ENCODE measurements at regions not wholly inside any gene's neighbourhood (a gene's known extent, or its start where the extent isn't known, plus 50 kb on each side); places are given as distances from the start of the nearest gene placed in this dataset.

- DNase-seq (ENCODE audit: low spot score), result no peak
Measured at GRCh38 chr2:78293768-78294167, 731.7 kb upstream of the REG3G start.

GRCh38 chr2:78301166-78301789 is 724.2 kb upstream of the REG3G start:
- DNase-seq (ENCODE audit: low spot score), result no peak

DNA sequence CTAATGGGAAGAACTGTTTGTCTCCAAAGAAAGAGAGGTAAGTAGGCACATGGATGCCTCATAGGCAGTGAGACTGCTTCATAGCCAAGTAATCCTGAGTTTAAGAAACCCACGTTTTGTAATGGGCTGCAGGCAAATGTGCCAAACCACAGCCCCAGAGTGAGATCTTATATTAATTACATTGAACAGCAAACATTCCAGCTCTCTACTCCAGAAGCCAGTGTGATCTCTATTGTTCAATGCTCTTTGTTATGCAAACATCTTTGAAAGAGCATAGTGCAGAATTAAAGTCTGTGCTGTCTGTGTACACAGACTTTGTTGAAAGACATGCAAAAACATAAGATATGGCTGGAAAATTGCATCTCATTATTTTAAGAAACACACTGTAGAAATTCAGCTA is 720.8 kb upstream of the REG3G start:
- DNase-seq (ENCODE audit: low spot score), result no peak

DNA sequence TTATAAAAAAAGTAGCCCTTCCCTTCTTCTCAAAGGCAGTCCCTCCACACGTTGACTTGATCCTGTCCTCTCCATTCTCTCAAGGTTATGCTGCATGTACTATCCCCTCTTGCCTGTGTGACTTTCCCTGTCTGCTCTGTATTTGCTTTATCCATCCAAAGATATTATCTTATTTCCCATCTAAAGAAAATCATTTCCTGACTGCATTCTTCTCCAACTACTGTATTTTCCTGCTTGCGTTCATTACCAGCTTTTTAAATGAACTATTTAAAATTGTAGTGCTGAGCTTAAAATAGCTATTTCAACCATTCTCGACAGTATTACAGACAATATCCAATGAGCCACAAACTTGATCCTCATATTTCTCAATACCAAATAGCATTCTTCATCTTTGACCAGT is 716.0 kb upstream of the REG3G start:
- DNase-seq (ENCODE audit: low spot score), result no peak

DNA sequence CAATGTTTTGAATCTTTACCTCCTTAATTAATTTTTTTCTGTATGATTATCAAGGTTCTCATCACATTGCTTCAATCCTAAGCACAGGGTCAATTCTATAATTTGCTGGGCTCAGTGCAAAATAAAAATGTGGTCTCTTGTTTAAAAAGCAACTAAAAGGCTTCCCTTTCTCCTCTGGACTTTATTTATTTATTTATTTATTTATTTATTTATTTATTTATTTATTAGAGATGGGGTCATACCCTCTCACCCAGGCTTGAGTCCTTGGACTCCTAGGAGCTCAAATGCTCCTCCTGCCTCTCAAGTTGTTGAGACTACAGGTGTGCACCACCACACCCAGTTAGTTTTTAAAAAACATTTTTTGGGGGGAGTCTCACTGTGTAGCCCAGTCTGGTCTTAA is 710.1 kb upstream of the REG3G start:
- DNase-seq (ENCODE audit: low spot score), result no peak

DNA sequence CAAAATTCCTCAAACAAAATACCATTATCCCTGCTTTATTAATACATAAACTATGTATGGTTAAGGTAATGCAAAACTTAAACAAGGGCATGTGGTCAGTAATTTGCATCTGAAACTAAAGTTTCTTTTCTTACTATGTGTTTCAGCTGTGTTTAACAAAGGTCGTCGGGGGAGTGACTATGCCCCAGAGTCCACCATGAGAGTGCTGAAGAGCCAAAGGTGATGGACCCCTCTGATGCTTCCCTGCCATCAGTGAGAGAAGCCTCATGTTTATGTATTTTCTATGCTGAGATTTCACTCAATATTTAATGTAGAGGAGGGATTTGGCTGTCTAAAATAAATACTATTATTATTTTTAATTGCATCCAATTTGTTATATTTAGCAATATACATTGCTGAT is 707.2 kb upstream of the REG3G start:
- DNase-seq (ENCODE audit: low spot score), result no peak

DNA sequence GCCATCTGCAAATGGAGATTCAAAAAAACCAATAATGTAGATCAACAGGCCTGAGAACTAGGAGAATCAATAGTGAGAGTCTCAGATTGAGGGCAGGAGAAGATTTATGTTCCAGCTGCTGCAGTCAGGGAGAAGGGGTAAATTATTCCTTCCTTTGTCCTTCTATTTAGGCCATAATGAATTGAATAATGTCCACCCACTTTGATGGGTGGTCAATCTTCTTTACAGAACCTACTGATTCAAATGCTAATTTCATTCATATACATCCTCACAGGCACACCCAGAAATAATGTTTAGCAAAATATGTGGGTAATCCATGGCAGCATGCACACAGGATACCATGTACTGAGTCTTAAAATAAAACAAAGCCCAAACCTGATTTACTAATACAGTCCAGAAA is 695.3 kb upstream of the REG3G start:
- DNase-seq (ENCODE audit: low spot score), result no peak

DNA sequence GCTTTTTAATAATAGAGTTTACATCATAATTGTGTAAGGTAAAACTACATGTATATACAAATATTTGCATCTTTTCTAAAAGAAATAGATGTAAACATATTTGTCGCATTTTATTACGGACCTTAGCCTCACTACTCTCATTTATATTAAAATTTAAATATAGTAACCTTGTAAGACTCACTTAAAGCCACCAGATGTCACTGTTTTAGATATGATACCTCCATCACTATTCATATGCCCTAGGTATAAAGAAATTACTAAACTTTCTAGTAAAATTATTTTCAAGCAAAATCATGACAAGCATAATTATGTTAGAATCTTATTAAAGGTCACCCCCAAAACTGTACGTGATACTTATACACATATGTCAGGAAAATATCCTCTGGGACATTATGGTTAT is 674.3 kb upstream of the REG3G start:
- peak; percentile 32 for DNase-seq (ENCODE audit: low spot score)

- DNase-seq (ENCODE audit: low spot score), result no peak
Measured at GRCh38 chr2:78353168-78353567, 672.3 kb upstream of the REG3G start.

GRCh38 chr2:78355967-78356366 is 669.5 kb upstream of the REG3G start:
- DNase-seq (ENCODE audit: low spot score), result peak; percentile 9

DNA sequence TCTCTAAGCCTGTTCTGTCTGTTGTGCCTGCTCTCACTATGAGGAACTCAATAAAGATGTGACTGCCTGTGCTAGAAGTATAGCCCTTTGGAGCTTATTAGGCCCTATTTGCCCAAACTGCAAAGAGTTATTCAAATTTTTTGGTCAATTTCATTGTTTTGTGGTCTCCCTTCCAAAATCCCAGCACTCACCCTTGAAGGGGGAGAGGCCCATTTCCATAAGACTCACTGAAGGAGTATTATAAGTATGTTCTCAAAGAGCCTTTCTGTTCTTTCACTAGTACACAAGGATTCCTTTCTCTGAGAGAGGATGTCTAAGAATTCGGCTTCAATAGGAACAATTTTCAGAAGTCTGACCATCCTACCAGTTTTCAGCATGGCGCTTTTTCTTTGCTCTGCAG is 641.9 kb upstream of the REG3G start:
- DNase-seq (ENCODE audit: low spot score), result peak; percentile 66

DNA sequence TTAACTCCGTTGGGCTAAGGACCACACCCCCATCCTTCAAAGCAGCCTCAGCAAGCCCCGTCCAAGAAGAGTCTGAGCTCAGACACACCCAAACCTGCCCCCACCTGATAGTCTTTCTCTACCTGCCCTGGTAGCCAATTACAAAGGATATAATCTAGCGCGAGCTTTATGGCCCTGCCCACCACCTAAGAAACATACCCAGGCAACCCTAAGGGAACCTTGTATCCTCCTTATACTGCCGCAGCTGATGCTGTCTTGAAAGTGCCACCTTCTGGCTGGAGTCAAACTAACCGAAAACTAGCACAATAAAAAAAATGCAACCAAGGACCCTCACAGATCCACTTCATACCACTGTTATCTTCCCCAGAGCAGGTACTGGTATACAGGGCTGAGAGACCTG is 628.3 kb upstream of the REG3G start:
- no peak for DNase-seq (ENCODE audit: low spot score)

DNA sequence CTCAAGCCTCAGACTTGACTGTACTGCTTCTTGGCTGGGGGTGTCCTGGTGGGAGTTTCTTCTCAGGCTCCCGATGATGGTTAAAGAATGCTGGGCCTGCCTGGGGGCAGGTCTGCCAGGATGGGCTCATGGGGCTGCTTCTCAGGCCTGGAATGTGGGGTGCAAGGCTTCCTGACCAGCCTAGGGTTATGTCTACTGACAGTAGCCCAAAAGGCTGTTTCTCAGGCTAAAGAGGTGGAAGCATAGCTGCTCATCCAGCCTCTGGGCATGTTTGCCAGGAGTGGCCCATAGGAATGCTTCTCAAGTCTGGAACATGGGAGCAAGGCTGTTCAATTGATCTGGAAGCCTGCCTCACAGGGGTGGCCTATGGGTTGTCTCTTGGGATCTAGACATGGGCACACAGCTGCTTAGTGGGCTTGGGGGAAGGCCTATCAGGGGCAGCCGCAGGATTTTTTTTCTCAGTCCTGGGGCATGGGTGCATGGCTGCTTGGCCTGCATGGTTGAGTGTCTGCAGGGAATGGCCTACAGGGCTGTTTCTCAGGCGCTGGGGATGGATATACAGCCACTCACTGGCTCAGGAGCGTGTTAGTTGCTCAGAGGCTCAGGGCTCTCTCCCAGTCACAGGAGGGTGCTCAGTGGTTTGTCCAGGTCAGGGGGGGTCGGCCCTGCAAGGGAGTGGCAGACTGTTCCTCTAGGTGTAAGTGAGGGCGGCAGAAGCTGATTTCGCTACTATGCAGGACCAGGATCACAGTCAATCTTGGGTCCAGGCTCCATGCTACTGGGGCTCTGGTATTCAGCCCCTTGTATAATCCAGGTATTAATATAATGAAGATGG is 617.3 kb upstream of the REG3G start:
- DNase-seq (ENCODE audit: low spot score), result no peak

DNA sequence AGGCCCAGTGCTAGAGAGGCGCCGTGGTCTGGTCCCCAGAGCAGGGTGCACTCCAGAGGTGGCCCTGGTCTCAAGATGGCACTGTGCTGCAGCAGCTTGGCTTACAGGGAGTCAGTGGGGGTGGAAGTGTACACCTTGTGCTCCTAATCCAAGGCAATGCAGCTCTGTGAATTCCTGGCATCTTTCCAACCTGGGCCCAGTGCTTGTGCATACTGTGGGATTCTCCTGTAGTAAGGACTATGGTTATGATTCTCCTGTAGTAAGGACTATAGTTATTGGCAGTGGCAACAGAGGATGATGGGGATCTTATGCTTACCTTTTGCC is 616.7 kb upstream of the REG3G start:
- no peak for DNase-seq (ENCODE audit: low spot score)

- no peak for DNase-seq (ENCODE audit: low spot score)
Measured at GRCh38 chr2:78411303-78411702, 614.2 kb upstream of the REG3G start.

- DNase-seq (ENCODE audit: low spot score), result no peak
Measured at GRCh38 chr2:78416625-78417300, 608.7 kb upstream of the REG3G start.

- DNase-seq (ENCODE audit: low spot score), result no peak
Measured at GRCh38 chr2:78417355-78417754, 608.1 kb upstream of the REG3G start.

DNA sequence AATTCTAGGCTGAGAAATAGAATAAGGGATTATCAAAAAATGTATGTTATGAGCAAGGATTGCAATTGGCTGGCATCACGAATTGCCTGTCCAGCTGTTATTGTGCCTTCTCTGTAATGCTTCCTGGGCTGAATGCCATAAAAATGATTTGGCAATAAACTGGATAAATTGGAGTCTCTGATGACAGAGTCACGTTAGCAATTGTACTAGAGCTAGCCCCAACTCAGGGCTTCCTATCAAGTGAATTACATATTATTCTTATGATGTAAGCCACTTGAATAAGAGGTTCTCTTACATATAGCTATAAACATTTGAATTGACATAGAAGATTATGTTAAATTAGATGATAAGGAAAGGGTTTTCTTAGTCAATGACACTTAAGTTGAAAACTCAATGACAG is 607.5 kb upstream of the REG3G start:
- no peak for DNase-seq (ENCODE audit: low spot score)

GRCh38 chr2:78420132-78420531 is 605.4 kb upstream of the REG3G start:
- no peak for DNase-seq (ENCODE audit: low spot score)

- no peak for DNase-seq (ENCODE audit: low spot score)
Measured at GRCh38 chr2:78423631-78424030, 601.9 kb upstream of the REG3G start.

DNA sequence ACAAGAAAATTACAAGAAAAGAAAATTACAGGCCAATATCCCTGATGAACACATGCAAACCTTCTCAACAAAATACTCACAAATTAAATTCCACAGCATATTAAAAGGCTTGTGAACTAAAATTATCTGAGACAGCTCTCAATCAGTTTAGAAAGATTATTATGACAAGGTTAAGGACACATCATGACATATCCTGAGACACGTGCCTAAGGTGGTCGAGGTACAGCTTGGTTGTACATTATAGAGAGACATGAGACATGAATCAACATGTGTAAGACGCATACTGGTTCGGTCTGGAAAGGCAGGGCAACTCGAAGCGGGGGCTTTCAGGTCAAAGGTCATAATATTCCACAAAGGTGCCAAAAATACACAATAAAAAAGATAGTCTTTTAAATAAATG is 598.3 kb upstream of the REG3G start:
- DNase-seq (ENCODE audit: low spot score), result no peak

DNA sequence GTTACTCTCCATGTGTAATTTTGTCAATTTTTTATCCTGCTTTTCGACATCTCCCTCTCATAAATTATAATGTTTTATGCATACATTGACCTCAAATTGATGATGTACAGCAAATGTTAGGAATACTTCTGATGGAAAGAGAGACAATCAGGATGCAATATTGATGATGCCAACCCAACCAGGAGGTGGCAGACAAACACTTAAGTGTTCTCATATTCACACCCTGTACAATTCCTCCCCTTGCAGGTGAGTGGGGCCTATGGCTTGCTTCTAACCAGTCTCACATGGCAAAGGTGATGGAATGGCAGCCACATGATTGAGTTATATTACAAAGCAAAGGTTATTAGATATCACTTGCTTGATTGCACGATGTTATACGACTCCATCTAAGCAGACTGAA is 594.3 kb upstream of the REG3G start:
- no peak for DNase-seq (ENCODE audit: low spot score)

- DNase-seq (ENCODE audit: low spot score), result no peak
Measured at GRCh38 chr2:78439122-78439521, 586.4 kb upstream of the REG3G start.

DNA sequence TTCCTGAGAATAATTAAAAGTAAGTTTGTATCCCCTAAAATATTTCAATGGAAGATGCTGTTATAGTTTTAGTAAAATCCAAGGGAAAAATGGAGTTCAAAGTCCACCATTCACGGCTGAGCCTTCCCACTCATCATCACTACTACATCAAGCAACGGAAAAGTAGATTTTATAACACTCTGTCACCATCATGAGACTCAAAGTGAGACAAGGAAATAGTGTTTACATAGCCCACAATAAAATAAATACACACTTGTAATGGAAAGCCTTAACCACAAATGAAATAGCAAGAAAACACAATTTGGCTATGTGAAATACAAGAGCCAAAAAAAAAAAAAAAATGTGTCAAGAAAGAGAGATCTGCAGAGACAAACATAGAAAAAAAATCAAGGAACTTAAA is 569.9 kb upstream of the REG3G start:
- peak; percentile 9 for DNase-seq (ENCODE audit: low spot score)
